Duodenal mucosa (tissue), 2 donors: ENCODE measurements at regions not wholly inside any gene's neighbourhood (a gene's known extent, or its start where the extent isn't known, plus 50 kb on each side); places are given as distances from the start of the nearest gene placed in this dataset.
"Not testable (repeated sequence)": the region's sequence is repeated elsewhere in the genome, so short reads cannot be mapped to it uniquely, and the experiment has no call there.

ENCODE experiments used
- H3K27ac ChIP-seq: one replicate; pipeline ENCODE4 v1.7.0; 2013; ENCODE audit warnings: low read depth, low read length
- H3K27me3 ChIP-seq, 2 donors: one replicate each; pipeline ENCODE4 v1.7.0; 2013; ENCODE audit warnings: low read length in 2 of 2, control low read depth in 1 of 2; ENCODE audit not compliant: insufficient read depth in 2 of 2, control insufficient read depth in 1 of 2
- H3K36me3 ChIP-seq, 2 donors: one replicate each; pipeline ENCODE4 v1.7.0; 2013; ENCODE audit warnings: low read length in 2 of 2, control low read depth in 1 of 2; ENCODE audit not compliant: insufficient read depth in 2 of 2, control insufficient read depth in 1 of 2
- H3K4me1 ChIP-seq, 2 donors: one replicate each; pipeline ENCODE4 v1.7.0; 2013; ENCODE audit warnings: low read length in 2 of 2, control low read depth in 1 of 2; ENCODE audit not compliant: insufficient read depth in 2 of 2, control insufficient read depth in 1 of 2
- H3K4me3 ChIP-seq, 2 donors: one replicate each; pipeline ENCODE4 v1.7.0; 2013; ENCODE audit warnings: low read length in 2 of 2, low read depth in 1 of 2
- H3K9ac ChIP-seq, 2 donors: one replicate each; pipeline ENCODE4 v1.7.0; 2013; ENCODE audit warnings: low read length in 2 of 2, low read depth in 1 of 2
- H3K9me3 ChIP-seq, 2 donors: one replicate each; pipeline ENCODE4 v1.7.0; 2013; ENCODE audit warnings: low read length in 2 of 2, control low read depth in 1 of 2; ENCODE audit not compliant: control insufficient read depth in 1 of 2

DNA sequence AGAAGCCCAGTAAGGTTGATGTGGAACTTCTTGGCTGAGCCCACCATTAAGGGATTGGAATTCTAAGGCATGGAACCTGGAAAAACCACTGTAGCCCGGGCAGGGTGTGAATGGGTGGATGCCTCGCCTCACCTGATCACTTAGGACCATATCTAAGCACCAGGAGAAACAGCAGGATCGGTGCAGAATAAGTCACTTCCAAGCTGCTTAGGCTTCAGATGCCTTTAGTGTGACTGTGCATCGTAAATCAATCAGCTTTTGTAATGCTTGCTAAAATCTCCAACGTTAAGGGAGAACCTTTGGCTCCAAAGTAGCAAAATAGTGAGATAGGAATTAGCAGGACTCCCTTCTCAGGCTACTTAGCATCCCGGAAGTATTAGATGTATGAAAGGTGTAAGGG, 103.9 kb upstream of the MEGF10 start:
- no peaks in the 10 kb centered on the region for H3K4me1 ChIP-seq
- no peak overlapping the region for H3K9ac ChIP-seq
- H3K36me3 ChIP-seq = no peaks in the 10 kb centered on the region
- no peaks in the 10 kb centered on the region for H3K9me3 ChIP-seq
- no peak overlapping the region for H3K4me3 ChIP-seq
- H3K27ac ChIP-seq = no peak overlapping the region
- H3K27me3 ChIP-seq = no peaks in the 10 kb centered on the region

DNA sequence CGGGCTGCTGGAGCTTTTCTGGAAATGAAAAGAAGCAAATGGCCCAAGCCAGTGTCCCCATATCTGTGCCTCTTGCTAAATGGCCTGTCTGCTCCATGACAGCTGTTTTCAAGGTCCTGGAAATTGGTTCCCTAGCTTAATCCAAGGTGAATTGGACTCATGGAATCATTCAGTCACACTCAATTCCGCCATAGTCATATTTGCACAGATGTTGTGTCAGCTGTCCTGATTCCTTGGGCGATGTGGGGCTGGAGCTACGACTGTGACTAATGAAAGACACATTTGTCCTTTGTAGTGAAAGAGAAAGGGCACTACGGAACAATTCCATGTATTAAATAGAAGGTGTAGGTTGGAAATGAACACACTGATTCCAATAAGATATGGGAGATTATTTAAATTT, 102.9 kb upstream of the MEGF10 start:
- Histone ChIP-seq H3K4me1 (no peaks in the 10 kb centered on the region), H3K4me3 (no peak overlapping the region), H3K27ac (no peak overlapping the region)

DNA sequence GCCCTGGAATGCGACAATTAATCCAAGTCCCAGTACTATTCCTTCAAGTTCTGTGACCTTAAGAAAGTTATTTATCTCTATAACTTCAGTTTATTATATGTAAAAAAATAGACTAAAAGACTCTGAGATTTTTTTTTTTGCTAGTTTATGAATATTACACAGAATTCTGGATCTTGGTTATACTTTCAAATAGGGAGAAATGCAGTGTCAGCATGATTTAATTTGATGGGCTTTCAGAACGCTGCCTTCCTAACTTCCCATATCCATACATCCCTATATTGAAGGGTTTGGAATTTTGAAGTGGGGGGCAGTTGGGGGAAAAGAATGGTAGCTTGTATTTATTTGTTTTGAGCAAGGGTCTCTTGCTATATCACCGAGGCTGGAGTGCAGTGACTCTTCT, 98.4 kb upstream of the MEGF10 start:
- Histone ChIP-seq H3K9ac (no peak overlapping the region), H3K4me3 (no peak overlapping the region), H3K36me3 (no peaks in the 10 kb centered on the region), H3K9me3 (no peaks in the 10 kb centered on the region), H3K27ac (no peak overlapping the region), H3K27me3 (no peaks in the 10 kb centered on the region), H3K4me1 (no peaks in the 10 kb centered on the region)

More for the DNA sequence above, 102.9 kb upstream of the MEGF10 start:
- no peaks in the 10 kb centered on the region for H3K9me3 ChIP-seq
- H3K36me3 ChIP-seq = no peaks in the 10 kb centered on the region
- no peaks in the 10 kb centered on the region for H3K27me3 ChIP-seq
- H3K9ac ChIP-seq = no peak overlapping the region

DNA sequence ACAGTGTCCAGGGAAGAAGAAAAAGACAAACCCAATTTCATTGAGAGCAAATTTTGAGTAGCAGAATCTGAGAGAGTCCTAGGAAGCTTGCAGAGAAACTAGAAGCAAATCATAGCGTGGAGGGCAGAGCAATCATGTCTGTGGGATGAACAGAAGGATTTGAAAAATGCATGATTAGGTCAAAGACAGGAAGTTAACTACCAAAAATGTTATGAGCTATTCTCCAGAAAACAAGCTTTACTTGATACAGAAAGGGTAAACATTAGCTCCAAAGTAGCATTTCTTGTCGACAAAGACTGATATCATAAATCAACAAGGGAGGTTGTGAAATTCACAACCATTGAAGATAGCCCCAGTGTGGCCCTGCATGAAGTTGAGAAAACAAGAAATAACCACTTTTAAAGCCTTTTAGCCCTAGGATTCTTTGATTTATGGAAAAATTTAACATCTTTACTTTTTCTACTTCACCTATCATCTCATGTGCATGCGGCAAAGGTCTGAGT, 97.7 kb upstream of the MEGF10 start:
- no peaks in the 10 kb centered on the region for H3K9me3 ChIP-seq
- H3K4me3 ChIP-seq = no peak overlapping the region
- H3K27ac ChIP-seq = no peak overlapping the region
- no peaks in the 10 kb centered on the region for H3K36me3 ChIP-seq
- no peaks in the 10 kb centered on the region for H3K4me1 ChIP-seq
- no peak overlapping the region for H3K9ac ChIP-seq
- H3K27me3 ChIP-seq = no peaks in the 10 kb centered on the region

DNA sequence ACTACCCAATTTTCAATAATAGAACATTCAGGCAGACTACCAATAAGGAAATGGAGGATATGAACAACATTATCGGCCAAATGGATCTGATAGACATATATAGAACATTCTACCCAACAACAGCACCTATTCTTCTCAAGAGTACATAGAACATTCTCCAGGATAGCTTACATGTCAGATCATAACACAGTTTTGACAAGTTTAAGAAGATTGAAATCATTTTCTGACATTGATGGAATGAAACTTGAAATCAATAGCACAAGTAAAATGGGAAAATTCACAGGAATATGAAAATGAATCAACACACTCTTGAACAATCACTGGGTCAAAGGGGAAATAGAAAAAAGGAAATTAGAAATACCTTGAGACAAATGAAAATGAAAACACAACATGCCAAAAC, 94.6 kb upstream of the MEGF10 start:
- no peaks in the 10 kb centered on the region for H3K36me3 ChIP-seq
- no peaks in the 10 kb centered on the region for H3K27me3 ChIP-seq
- no peak overlapping the region for H3K27ac ChIP-seq

DNA sequence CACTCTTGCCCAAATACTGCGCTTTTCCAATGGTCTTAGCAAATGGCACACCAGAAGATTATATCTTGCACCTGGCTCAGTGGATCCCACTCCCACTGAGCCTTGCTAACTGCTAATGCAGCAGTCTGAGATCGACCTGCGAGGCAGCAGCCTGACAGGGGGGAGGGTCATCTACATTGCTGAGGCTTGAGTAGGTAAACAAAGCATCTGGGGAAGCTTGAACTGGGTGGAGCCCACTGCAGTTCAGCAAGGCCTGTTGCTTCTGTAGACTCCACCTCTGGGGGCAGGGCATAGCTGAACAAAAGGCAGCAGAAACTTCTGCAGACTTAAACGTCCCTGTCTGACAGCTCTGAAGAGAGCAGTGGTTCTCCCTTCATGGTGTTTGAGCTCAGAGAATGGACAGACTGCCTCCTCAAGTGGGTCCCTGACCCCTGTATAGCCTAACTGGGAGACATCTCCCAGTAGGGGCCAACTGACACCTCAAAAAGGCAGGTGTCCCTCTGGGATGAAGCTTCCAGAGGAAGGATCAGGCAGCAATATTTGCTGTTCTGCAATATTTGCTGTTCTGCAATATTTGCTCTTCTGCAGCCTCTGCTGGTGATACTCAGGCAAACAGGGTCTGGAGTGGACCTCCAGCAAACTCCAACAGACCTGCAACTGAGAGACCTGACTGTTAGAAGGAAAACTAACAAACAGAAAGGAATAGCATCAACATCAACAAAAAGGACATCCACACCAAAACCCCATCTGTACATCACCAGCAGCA, 93.0 kb upstream of the MEGF10 start:
- H3K4me3 ChIP-seq, H3K27me3 ChIP-seq, H3K9ac ChIP-seq, H3K36me3 ChIP-seq, H3K4me1 ChIP-seq, H3K9me3 ChIP-seq, H3K27ac ChIP-seq: not testable (repeated sequence)

More for the DNA sequence above, 94.6 kb upstream of the MEGF10 start:
- Histone ChIP-seq H3K4me1 (no peaks in the 10 kb centered on the region), H3K9ac (no peak overlapping the region), H3K9me3 (no peaks in the 10 kb centered on the region), H3K4me3 (no peak overlapping the region)

DNA sequence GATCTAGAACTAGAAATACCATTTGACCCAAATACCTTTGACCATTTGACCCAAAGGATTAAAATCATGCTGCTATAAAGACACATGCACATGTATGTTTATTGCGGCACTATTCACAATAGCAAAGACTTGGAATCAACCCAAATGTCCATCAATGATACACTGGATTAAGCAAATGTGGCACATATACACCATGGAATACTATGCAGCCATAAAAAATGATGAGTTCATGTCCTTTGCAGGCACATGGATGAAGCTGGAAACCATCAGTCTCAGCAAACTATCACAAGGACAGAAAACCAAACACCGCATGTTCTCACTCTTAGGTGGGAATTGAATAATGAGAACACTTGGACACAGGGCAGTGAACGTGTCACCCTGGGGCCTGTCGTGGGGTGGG, 87.9 kb upstream of the MEGF10 start:
- H3K9me3 ChIP-seq, H3K27ac ChIP-seq, H3K27me3 ChIP-seq, H3K36me3 ChIP-seq, H3K4me3 ChIP-seq, H3K9ac ChIP-seq, H3K4me1 ChIP-seq: not testable (repeated sequence)

DNA sequence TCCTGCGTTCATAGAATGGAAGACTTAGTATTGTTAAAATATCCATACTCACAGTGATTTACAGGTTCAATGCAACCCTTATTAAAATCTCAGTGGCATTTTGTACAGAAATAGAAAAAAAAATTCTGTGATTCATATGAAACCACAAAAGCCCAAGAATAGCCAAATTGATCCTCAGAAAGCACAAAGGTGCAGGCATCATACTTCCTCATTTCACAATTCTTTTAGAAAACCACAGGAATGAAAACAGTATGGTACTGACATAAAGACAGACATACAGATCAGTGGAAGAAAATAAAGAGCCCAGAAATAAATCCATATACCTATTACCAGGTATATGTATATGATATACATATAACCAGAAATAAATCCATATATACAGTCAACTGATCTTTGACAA, 86.8 kb upstream of the MEGF10 start:
- Histone ChIP-seq H3K9ac (no peak overlapping the region), H3K36me3 (no peaks in the 10 kb centered on the region), H3K9me3 (no peaks in the 10 kb centered on the region), H3K4me1 (no peaks in the 10 kb centered on the region), H3K27ac (no peak overlapping the region), H3K4me3 (no peak overlapping the region), H3K27me3 (no peaks in the 10 kb centered on the region)

DNA sequence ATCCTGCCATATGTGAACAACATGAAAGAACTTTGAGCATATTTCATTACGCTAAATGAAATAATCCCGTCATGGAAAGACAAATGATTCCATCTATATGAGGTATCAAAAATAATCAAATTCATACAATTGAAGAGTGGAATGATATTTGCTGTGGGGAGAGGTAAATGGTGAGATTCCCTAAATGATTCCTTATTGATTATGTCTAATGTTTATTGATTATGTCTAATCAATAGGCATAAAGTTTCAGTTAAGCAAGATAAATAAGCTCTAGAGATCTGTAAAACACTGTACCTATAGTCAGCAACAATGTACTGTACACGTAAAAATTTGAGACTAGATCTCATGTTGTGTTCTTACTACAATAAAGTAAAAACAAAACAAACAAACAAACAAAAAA, 85.4 kb upstream of the MEGF10 start:
- Histone ChIP-seq H3K9ac (no peak overlapping the region), H3K36me3 (no peaks in the 10 kb centered on the region), H3K27me3 (no peaks in the 10 kb centered on the region), H3K9me3 (no peaks in the 10 kb centered on the region), H3K4me1 (no peaks in the 10 kb centered on the region), H3K4me3 (no peak overlapping the region), H3K27ac (no peak overlapping the region)

DNA sequence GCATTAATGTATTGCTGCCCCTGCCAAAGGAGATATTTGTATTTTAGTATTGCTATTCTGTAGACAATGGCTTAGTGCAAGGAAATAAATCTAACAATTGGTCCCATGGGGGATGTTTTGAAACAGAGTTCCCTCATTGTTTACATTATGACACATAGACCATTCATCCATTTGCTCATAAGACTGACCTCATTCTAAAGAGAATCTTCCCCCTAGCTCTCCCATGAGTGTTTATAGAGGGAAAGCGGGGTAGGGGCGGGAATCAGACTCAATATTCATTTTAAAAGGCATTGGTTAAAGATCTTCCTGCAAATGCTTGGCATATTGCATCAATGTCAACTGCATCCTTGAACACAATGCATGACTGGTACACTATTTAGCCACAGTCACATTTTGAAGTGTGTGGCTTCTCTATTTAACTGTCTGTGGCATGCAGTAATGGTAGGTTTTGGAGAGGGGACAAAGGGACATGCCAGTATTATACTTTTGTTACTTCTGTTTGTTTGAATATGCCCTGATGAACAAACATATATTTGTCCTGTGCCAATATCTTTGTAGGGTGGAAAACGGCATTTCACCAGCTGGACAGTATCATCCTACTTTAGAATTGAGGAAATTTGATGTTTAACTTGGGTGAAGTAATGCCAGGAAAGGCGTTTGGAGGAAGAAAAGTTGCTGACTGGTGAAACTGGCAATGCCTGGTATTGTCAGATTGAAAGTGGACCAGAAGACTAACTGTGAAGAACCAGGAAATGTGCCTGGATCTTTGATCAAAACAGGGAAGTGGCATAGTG, 84.1 kb upstream of the MEGF10 start:
- H3K36me3 ChIP-seq = no peaks in the 10 kb centered on the region
- H3K27ac ChIP-seq = no peak overlapping the region

More for the DNA sequence above, 84.1 kb upstream of the MEGF10 start:
- Histone ChIP-seq H3K9me3 (no peaks in the 10 kb centered on the region), H3K4me3 (no peak overlapping the region), H3K27me3 (no peaks in the 10 kb centered on the region), H3K4me1 (no peaks in the 10 kb centered on the region), H3K9ac (no peak overlapping the region)
